Body of pancreas (tissue), 4 donors: ENCODE measurements at regions not wholly inside any gene's neighbourhood (a gene's known extent, or its start where the extent isn't known, plus 50 kb on each side); places are given as distances from the start of the nearest gene placed in this dataset.

ENCODE experiments used
- POLR2A ChIP-seq, 3 donors: fragments of 450-650 bp; IDR thresholded peaks; one replicate each; pipeline ENCODE4 v1.6.1; 2016; ENCODE audit warnings: antibody characterized with exemption in 3 of 3, mild to moderate bottlenecking in 2 of 3
- TF ChIP-seq, protein P1 (sequence below), 7 experiments: fragments of 450-650 bp in 4 of 7; fragments of 200-600 bp in 3 of 7; sonication (generic) in 3 of 7; IDR thresholded peaks; one replicate each; pipeline ENCODE4 v1.5.1; 2016 to 2019; ENCODE audit warnings: antibody characterized with exemption in 7 of 7

DNA sequence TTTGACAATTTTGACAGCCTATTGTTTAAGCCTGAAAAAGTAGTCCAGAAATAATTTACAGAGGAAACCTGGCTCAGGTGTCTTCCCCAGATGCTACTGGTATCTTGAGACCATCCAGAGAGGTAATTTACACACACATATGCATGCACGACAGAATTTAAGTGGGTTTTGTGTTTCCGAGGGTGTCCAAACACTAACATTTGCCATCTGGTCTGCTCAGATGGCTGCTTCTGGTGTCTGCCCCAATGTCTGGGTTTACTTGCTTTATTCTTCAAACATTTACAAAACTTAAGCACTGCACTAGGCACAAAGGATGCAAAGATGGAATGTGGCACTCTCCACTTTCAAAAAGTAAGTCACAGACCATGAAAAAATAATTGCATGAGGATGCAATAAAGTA lies 226.6 kb upstream of the EGLN3 start:
- TF ChIP-seq, protein P1, sequence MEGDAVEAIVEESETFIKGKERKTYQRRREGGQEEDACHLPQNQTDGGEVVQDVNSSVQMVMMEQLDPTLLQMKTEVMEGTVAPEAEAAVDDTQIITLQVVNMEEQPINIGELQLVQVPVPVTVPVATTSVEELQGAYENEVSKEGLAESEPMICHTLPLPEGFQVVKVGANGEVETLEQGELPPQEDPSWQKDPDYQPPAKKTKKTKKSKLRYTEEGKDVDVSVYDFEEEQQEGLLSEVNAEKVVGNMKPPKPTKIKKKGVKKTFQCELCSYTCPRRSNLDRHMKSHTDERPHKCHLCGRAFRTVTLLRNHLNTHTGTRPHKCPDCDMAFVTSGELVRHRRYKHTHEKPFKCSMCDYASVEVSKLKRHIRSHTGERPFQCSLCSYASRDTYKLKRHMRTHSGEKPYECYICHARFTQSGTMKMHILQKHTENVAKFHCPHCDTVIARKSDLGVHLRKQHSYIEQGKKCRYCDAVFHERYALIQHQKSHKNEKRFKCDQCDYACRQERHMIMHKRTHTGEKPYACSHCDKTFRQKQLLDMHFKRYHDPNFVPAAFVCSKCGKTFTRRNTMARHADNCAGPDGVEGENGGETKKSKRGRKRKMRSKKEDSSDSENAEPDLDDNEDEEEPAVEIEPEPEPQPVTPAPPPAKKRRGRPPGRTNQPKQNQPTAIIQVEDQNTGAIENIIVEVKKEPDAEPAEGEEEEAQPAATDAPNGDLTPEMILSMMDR (IDR thresholded peaks at IDR 0.05), result no peak
- TF ChIP-seq POLR2A (IDR thresholded peaks at IDR 0.05), result no peak
